Activated CD8-positive, alpha-beta memory T cell treated with anti-CD3 and anti-CD28 coated beads, Interleukin-2, amount 50 U/mL, for 24 hours (primary cell): ENCODE measurements at regions not wholly inside any gene's neighbourhood (a gene's known extent, or its start where the extent isn't known, plus 50 kb on each side); places are given as distances from the start of the nearest gene placed in this dataset.

Experiments
- DNase-seq: peaks from one replicate; pipeline ENCODE4 v3.0.0-alpha.2; 2020; ENCODE audit errors: extremely low read depth

GRCh38 chr2:144215207-144215606 lies 304.7 kb downstream of the ZEB2 start:
- DNase-seq = no peak

DNA sequence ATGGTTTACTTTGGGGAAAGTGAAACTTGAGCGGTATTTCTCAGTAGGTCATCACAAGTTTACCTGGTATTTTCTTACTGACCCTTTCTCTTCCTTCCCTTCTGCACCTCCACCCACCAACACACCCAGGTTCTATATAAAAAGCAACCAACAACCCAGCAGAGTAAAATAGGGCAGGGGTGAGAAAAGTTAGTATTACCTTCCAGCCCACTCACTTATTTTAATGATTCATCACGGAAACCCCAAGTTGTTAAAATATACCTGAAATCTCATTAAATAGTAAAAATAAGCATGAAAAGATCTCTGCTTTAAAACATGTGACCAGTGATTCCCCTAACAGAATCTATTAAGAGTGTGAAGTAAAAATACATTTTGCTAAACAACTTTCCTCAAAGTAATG lies 306.1 kb downstream of the ZEB2 start:
- no peak for DNase-seq

GRCh38 chr2:144211826-144212225 lies 308.1 kb downstream of the ZEB2 start:
- DNase-seq = no peak

GRCh38 chr2:144211065-144211464 lies 308.9 kb downstream of the ZEB2 start:
- no peak for DNase-seq

DNA sequence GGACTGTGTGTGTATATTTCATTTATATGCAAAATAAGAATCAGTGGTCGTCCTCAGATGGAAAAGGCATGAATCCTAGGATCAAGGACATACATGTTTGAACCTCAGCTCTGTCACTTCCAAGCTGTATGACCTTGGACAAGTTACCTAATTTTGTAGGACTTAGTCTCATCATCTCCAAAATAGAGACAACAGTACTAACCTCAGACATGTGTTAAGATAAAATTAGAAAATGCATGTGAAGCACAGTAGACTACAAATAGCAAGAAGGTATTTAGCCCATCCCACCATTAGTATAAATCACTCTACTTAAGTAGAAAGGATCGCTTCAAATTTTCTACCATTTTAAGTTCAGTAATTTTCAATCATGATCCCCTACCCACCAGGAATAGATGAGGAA lies 309.8 kb downstream of the ZEB2 start:
- DNase-seq = no peak

GRCh38 chr2:144208924-144209323 lies 311.0 kb downstream of the ZEB2 start:
- DNase-seq = no peak

- no peak for DNase-seq
Observed at GRCh38 chr2:144206019-144206418, 313.9 kb downstream of the ZEB2 start.

GRCh38 chr2:144201868-144202468 lies 318.0 kb downstream of the ZEB2 start:
- no peak for DNase-seq

GRCh38 chr2:144201126-144201525 lies 318.8 kb downstream of the ZEB2 start:
- no peak for DNase-seq

DNA sequence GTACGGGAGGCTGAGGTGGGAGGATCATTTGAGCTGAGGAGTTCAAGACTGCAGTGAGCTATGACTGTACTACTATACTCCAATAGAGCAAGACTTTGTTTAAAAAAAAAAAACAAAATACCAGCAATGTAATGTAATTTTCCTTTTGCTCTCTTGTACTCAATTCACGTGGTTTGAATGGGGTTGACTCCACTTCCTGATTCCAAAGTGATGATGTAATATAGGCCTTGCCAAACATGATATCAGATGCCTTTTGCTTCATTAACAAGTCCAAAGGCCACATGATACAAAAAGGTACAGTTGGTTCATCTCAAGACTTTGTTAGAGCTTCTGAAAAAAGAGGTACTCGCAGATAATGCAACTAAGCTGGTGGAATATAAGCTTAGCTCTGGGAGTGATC lies 321.8 kb downstream of the ZEB2 start:
- no peak for DNase-seq

DNA sequence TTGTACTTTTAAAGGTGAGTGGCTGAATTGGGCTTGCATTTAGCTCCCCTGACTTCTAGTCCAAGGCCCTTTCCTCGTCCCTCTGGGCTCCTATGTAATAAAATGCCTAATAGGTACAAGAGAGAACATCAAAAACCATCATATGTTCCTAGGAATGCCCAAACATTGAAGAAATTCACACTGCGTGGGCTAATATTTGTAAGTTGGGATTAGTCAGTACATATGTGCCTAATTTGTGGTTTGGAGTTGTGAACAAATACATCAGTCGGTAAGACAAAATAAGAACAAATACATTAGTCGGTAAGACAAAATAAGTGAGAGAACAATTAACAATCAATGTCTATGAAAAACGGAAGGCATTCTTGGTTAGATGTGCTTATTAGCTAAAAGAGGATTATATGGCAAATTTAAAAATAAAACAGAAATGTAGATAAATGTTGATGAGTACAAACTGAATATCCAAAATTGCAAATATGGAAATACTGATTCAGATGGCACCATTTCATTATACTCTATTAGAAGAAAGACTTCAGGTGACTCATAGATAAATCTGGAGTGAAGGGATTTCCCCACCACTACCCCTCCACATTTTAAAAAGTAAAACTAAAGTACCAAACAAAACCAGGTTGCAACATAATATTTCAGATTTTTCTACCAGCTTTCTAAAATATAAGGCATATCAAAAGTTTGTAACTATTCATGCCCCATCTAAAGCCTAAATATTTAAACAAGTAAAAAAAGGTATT lies 325.4 kb downstream of the ZEB2 start:
- DNase-seq = no peak

DNA sequence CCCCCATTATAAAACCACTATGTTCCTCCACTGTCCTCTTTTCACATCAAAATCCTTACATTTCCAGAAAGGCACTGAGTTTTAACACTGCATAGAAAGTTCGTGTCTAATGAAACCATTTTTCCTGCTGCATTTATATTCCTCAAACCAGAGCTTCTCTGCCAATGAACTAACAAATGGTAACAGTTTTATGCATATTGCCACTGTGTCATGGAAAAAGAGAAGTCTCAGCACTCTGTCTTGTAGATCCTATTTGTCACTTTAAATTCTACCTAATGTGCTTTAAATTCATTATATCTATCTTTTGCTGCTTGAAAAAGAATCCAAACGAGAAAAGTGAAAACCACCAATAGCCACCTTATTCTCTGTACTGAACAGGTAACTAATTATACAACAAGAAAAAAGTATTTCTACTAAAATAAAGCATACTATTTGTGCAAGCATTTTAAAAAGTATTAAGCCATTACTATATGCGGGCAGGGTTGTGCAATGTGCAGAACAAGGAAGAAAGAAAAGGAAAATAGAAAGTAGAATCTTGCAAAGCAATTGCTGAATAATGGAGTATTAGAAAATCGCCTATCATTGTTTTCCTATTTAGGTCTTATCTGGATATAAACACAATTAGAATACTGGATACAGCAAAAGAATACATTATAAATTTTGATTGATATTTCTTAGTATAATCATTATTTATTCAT lies 328.9 kb downstream of the ZEB2 start:
- DNase-seq = no peak

- peak; percentile 51 for DNase-seq
Observed at GRCh38 chr2:144183727-144184126, 336.2 kb downstream of the ZEB2 start.

DNA sequence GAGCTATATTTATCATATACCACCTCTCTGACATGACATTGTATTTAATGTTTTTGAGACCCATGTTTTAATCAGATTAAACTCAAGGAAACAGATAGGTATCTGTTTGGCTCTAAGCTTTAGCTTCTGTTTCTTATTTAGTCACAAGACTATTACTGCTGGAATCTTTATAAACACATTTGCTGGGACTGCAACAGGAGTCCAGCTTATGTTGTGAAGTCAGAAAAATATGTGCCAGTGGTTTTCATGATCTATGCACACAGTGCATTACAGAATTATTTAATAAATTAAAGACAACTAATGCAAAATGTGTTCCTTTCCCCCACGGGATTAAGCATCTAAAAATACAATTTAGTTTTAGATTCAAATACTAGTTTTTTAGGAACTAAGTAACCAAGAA lies 338.9 kb downstream of the ZEB2 start:
- DNase-seq = no peak

DNA sequence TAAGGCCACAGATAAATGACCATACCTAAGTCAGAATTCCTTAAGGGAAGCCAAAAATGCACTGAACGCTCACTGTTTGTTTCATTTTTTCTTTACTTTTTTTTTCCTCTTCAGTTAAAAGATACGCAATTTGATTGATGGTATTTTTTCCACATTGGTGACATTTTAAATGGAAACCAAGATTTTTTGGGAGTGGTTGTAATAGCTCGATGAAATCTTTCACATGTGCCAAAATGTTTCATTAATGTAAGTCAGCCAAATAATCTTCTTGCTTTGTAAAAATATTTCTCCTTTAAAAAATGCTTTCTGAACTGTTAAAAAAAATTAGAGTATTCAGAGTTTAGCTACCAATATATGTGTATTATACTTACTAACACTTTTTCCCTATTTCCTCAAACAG lies 339.8 kb downstream of the ZEB2 start:
- DNase-seq = no peak

- DNase-seq = no peak
Observed at GRCh38 chr2:144170179-144170578, 349.7 kb downstream of the ZEB2 start.

DNA sequence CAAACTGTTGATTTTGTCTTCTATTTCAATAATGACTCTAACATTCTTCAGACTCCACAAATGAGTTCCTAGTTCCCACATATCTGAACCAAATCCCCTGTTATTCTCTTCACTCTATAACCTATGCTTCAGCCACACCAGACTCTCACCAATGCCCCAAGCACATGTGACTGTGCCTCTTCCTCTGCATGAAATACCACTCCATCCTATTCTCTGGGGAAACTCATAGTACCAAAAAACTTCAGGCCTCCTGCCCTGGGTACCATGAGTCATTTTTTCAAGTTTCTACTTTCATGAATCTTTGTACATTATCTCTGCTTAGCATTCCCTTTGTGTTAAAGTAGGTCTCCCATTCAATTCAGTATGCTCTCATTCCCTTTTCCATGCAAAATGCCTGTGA lies 353.2 kb downstream of the ZEB2 start:
- DNase-seq = no peak

DNA sequence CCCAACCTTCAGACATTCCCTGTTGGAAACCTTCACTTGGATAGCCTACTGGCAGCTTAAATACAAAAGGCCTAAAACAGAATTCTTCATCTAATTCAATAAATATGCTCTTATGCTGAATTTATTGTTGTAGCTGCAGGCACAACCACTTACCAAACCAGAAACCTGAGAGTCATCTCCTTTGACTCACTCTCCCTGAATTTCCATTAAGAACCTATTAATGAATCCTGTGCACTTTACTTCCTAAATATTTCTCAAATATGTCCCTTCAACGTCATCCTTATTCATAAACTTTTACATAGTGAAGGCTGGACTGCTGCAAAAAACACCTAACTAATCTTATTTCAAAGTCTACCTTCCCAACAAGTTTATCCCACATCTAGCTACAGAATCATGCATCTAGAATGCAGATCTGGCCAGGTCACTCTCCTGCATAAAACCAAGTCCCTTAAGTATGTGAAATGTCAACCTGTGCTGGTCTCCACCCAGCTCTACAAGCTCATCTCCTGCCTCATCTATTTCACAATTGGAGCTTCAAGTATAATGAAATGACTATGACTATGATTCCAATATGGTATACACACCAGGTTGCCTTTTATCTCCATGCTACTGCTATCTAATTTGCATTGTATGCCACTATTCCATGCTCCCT lies 354.2 kb downstream of the ZEB2 start:
- DNase-seq = no peak

GRCh38 chr2:144163592-144163991 lies 356.3 kb downstream of the ZEB2 start:
- DNase-seq = no peak

- no peak for DNase-seq
Observed at GRCh38 chr2:144162652-144163051, 357.3 kb downstream of the ZEB2 start.

- DNase-seq = no peak
Observed at GRCh38 chr2:144161061-144161460, 358.9 kb downstream of the ZEB2 start.

- no peak for DNase-seq
Observed at GRCh38 chr2:144159240-144159639, 360.7 kb downstream of the ZEB2 start.

- no peak for DNase-seq
Observed at GRCh38 chr2:144158096-144158495, 361.8 kb downstream of the ZEB2 start.
